ENCODE measurements at regions not wholly inside any gene's neighbourhood (a gene's known extent, or its start where the extent isn't known, plus 50 kb on each side); places are given as distances from the start of the nearest gene placed in this dataset.

GRCh38 chr20:40813029-40813431 is 124.0 kb upstream of the MAFB start:
- Histone ChIP-seq H3K4me1 (ENCODE audit: control insufficient read depth, insufficient read depth, low read length) (peaks cover 3% of the 10 kb centered on the region), H3K4me3 (ENCODE audit: low read length) (no peak overlapping the region), H3K9ac (ENCODE audit: extremely low read depth, low read length, poor library complexity, severe bottlenecking) (no peak overlapping the region), H3K27ac (ENCODE audit: low read depth, low read length) (no peak overlapping the region), H3K9me3 (ENCODE audit: control insufficient read depth, low read length) (no peaks in the 10 kb centered on the region), H3K27me3 (ENCODE audit: control insufficient read depth, insufficient read depth, low read length, poor library complexity, severe bottlenecking) (peaks cover 6% of the 10 kb centered on the region), H3K36me3 (ENCODE audit: control insufficient read depth, insufficient read depth, low read length) (no peaks in the 10 kb centered on the region)
- Mint-ChIP-seq H3K4me3 (no peak overlapping the region), H3K9me3 (no peaks in the 10 kb centered on the region), H3K4me1 (no peaks in the 10 kb centered on the region), H3K27me3 (ENCODE audit: insufficient read depth) (peaks cover 5% of the 10 kb centered on the region), H3K27ac (no peak overlapping the region), H3K36me3 (ENCODE audit: low read depth) (no peaks in the 10 kb centered on the region)
- TF ChIP-seq, protein P1, sequence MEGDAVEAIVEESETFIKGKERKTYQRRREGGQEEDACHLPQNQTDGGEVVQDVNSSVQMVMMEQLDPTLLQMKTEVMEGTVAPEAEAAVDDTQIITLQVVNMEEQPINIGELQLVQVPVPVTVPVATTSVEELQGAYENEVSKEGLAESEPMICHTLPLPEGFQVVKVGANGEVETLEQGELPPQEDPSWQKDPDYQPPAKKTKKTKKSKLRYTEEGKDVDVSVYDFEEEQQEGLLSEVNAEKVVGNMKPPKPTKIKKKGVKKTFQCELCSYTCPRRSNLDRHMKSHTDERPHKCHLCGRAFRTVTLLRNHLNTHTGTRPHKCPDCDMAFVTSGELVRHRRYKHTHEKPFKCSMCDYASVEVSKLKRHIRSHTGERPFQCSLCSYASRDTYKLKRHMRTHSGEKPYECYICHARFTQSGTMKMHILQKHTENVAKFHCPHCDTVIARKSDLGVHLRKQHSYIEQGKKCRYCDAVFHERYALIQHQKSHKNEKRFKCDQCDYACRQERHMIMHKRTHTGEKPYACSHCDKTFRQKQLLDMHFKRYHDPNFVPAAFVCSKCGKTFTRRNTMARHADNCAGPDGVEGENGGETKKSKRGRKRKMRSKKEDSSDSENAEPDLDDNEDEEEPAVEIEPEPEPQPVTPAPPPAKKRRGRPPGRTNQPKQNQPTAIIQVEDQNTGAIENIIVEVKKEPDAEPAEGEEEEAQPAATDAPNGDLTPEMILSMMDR (conservative IDR thresholded peaks at IDR 0.05): no peak
- WGBS, 2 experiments (ENCODE audit: insufficient coverage in 1 of 2, insufficient read length in 1 of 2): 89 to 95% methylated on average over 4 to 5 of the region's 5 CpGs
- peak; percentile 41 for DNase-seq

- Histone ChIP-seq H3K9me3 (ENCODE audit: control insufficient read depth, low read length) (no peaks in the 10 kb centered on the region), H3K4me1 (ENCODE audit: control insufficient read depth, insufficient read depth, low read length) (peaks cover 3% of the 10 kb centered on the region), H3K27me3 (ENCODE audit: control insufficient read depth, insufficient read depth, low read length, poor library complexity, severe bottlenecking) (no peaks in the 10 kb centered on the region), H3K9ac (ENCODE audit: extremely low read depth, low read length, poor library complexity, severe bottlenecking) (no peak overlapping the region), H3K36me3 (ENCODE audit: control insufficient read depth, insufficient read depth, low read length) (no peaks in the 10 kb centered on the region), H3K4me3 (ENCODE audit: low read length) (no peak overlapping the region), H3K27ac (ENCODE audit: low read depth, low read length) (no peak overlapping the region)
- Mint-ChIP-seq H3K9me3 (no peaks in the 10 kb centered on the region), H3K4me3 (no peak overlapping the region), H3K4me1 (no peaks in the 10 kb centered on the region), H3K27ac (no peak overlapping the region), H3K27me3 (ENCODE audit: insufficient read depth) (peaks cover 3% of the 10 kb centered on the region), H3K36me3 (ENCODE audit: low read depth) (no peaks in the 10 kb centered on the region)
- DNase-seq: peak; percentile 16
- TF ChIP-seq, protein P1 (conservative IDR thresholded peaks at IDR 0.05): no peak
- WGBS, 2 experiments (ENCODE audit: insufficient coverage in 1 of 2, insufficient read length in 1 of 2): 88 to 90% methylated on average over 8 to 13 of the region's 13 CpGs
Observed at GRCh38 chr20:40813708-40814630, 124.9 kb upstream of the MAFB start.

- H3K36me3 ChIP-seq (ENCODE audit: control insufficient read depth, insufficient read depth, low read length): no peaks in the 10 kb centered on the region
- no peak overlapping the region for H3K4me3 ChIP-seq (ENCODE audit: low read length)
- Mint-ChIP-seq H3K9me3 (no peaks in the 10 kb centered on the region), H3K27me3 (ENCODE audit: insufficient read depth) (no peaks in the 10 kb centered on the region), H3K36me3 (ENCODE audit: low read depth) (no peaks in the 10 kb centered on the region), H3K4me3 (no peak overlapping the region), H3K27ac (no peak overlapping the region), H3K4me1 (no peaks in the 10 kb centered on the region)
- H3K9ac ChIP-seq (ENCODE audit: extremely low read depth, low read length, poor library complexity, severe bottlenecking): no peak overlapping the region
- TF ChIP-seq, protein P1 (conservative IDR thresholded peaks at IDR 0.05): no peak
- peaks cover 3% of the 10 kb centered on the region for H3K4me1 ChIP-seq (ENCODE audit: control insufficient read depth, insufficient read depth, low read length)
- peak; percentile 15 for DNase-seq
- H3K9me3 ChIP-seq (ENCODE audit: control insufficient read depth, low read length): no peaks in the 10 kb centered on the region
- no peak overlapping the region for H3K27ac ChIP-seq (ENCODE audit: low read depth, low read length)
- H3K27me3 ChIP-seq (ENCODE audit: control insufficient read depth, insufficient read depth, low read length, poor library complexity, severe bottlenecking): no peaks in the 10 kb centered on the region
- 95 to 100% methylated on average over 1 to 2 of the region's 2 CpGs for WGBS, 2 experiments (ENCODE audit: insufficient coverage in 1 of 2, insufficient read length in 1 of 2)
Observed at GRCh38 chr20:40814631-40814960, 125.6 kb upstream of the MAFB start.
